NCI-H510A treated with DMSO at 0.1 percent for 48 hours (cell line): ENCODE measurements at regions not wholly inside any gene's neighbourhood (a gene's known extent, or its start where the extent isn't known, plus 50 kb on each side); places are given as distances from the start of the nearest gene placed in this dataset.
"Not testable (repeated sequence)": the region's sequence is repeated elsewhere in the genome, so short reads cannot be mapped to it uniquely, and the experiment has no call there.

ENCODE experiments used
- DNase-seq: peaks from one replicate; lab custom pipeline; 2025; lab: John Stamatoyannopoulos, UW

DNA sequence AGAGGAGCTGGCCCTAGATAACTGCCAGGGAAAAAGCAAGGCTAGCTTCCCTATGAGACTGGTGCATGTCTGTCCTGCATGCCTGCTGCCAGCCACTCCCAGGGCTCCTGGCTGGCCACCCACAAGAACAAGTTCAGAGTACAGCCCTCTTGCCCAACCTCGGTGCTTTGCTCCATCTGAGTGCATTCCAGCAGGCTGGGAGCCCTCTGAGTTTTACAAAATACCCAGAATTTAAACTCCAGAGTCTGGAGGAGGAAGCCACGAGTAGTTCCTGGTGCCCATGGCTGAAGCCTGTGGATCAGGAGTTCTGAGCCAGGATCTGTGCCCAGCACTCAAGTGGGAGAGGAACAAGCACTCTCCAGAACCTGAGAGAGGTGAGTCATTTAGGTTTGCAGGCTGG is 111.6 kb downstream of the MAGEE2 start:
- no peak for DNase-seq

DNA sequence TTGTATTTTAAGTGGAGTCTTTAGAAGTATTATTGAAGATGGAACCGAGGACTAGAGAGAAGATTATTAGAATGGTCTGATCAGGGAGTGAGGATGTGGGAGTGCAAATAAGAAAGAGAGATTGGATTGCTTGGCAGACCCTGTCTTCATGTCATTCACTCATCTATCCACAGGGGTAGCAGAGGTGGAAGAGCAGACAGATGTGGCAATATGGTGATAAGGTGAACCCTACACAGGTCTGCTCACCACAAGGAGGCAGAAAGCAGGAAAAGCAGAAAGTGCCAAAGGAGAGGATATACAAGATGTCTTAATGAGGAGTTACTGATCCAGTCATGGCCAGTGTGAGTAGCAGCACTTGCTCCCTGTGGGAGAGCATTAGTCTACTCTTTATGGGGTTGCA is 129.4 kb downstream of the MAGEE2 start:
- no peak for DNase-seq

DNA sequence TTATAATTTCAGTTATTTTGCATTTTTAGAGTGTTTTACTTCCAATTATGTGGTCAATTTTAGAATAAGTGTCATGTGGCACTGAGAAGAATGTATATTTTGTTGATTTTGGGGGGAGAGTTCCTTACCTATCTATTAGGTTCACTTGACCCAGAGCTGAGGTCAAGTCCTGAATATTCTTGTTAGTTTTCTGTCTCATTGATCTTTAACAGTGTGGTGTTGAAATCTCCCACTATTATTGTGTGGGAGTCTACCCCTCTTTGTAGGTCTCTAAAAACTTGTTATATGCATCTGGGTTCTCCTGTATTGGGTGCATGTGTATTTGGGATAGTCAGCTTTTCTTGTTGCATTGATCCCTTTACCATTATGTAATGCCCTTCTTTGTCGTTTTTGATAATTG is 127.0 kb upstream of the ZDHHC15 start:
- DNase-seq = no peak

DNA sequence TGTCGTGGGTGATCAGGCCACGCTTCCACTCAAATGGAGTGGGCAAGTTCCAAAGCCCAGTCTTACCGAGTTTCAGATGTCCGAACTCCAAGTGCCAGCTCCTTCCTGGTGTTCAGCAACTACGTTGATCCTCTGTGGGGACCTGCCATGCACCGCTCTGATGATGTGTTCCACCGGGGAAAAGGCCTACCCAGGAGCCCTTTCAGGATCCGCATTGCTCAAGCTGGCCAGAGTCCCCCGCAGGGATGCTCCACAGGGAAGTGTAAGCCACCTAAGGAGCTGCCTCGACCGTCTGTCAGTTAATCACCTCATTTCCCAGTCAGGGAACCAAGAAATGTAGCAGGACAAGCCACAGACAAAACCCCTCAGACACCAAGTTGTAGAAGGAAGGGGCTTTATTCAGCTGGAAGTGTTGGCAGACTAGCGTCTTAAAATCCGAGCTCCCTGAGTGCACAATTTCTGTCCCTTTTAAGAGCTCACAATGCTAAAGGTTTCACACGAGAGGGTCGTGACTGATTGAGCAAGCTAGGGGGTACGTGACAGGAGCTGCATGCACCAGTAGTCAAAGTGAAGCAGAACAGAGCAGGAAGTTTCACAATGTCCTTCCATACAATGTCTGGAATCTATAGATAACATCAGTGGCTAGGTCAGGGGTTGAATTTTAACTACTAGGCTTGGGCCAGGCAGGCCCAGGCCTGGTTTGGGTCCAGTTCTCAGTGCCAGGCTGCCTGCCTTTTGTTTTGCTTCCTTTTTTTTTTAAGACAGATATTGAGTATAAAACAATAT is 126.2 kb upstream of the ZDHHC15 start:
- no peak for DNase-seq

DNA sequence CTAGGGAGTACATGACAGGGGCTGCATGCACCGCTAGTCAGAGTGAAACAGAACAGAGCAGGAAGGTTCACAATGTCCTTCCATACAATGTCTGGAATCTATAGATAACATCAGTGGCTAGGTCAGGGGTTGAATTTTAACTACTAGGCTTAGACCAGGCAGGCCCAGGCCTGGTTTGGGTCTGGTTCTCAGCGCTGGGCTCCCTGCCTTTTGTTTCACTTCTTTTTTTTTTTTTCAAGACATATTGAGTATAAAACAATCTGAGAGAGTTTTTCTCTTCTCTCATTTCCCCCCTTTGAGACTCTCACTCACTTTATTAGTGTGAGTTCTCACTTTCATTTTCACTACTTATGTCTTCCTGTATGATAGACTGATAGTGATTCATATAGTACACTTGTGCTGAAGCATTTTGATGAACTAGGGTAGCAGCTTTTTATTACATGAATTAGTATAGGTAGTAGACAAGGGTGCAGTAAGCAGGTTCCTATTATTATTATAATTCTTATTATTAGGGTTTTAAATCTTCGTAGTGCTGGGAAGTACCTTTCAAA is 120.0 kb upstream of the ZDHHC15 start:
- no peak for DNase-seq

DNA sequence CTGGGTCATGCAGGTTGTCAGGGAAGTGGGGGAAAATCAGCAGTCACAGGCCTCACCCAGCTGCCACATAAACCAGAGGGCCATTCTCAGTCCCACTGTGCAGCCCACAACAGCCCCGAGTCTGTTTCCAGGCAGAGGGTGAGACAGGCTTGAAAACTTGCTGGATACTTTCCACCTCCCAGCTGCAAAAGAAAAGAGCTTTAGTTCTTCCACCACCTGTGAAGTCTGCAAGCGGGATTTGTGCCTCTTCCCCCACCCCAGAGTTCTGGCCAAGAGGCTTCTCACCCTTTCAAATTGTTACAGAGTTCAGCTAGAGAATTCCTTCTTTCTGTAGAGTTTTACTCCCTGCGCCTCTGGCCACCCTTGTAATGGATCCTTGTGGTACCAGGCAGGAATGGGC is 115.5 kb upstream of the ZDHHC15 start:
- no peak for DNase-seq

DNA sequence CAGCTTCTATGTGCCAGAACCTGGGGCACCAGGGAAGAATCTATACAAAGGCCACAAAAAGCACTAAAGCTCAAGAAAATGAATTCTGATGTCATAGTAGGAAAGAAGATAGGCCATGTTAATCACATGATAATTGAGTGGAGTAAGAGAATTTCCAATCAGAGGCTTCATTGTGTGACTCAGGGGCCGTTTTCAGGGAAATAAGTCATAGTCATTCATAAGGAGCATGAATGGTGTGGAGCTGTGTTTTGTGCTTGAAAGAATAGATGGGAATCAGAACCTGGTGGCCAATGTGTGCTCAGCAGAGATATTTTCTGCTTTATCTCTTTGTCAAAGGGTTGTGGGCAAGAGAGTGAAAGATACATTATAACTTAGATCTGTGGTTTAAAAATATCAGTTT is 102.4 kb upstream of the ZDHHC15 start:
- no peak for DNase-seq

DNA sequence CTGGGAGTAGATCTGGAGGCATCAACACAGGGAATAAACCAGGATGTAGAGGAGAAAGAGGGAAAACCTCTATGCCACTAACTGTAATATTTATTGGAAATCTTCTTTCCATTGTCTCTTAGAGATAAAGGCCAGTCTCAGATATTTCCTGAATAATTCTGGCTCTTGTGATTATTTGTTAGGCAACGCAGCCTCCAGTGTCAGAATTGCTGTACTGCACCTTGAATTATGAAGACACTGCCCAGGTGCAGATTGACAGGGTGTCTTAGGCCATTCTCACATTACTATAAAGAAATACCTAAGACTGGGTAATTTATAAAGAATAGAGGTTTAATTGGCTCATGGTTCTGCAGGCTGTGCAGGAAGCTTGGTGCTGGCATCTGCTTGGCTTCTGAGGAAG is 100.7 kb upstream of the ZDHHC15 start:
- peak; percentile 0 for DNase-seq

DNA sequence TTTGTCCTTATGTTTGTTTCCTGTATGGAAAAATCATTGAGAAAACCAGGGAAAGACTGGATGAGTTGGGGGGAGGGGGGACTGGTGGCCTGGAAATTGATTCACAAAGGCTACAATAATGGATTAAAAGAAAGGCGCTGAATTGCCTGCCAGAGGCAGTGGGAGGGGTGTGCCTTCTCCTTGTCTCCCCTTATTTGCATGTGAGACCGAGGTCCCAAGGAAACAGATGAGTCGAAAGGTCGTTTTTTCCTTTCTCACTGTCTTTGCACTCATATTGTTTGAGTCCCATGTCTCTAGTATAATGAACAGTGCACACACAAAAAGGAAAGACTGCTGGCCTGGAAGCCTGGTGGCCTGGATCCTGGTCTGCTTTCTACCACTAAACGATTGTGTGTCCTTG is 86.6 kb upstream of the ZDHHC15 start:
- no peak for DNase-seq

DNA sequence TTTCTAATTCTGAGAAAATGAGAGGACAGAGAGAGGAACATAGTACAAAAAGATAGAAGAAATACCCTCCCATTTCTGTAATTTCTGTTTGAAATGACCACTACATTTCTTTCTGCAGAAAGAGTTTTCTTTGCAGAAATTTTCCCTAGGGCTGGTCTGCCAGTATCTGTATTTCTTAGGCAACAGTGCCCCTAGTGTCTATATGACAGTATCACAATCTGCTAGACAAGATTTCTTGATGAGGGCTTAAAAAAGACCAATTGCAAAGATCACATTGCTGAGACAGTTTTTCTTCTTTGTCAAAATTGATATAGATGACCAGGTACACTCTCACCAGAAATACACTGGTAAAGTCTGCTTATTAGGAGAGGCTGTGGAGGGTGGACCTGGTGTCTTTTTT is 81.0 kb upstream of the ZDHHC15 start:
- peak; percentile 25 for DNase-seq

DNA sequence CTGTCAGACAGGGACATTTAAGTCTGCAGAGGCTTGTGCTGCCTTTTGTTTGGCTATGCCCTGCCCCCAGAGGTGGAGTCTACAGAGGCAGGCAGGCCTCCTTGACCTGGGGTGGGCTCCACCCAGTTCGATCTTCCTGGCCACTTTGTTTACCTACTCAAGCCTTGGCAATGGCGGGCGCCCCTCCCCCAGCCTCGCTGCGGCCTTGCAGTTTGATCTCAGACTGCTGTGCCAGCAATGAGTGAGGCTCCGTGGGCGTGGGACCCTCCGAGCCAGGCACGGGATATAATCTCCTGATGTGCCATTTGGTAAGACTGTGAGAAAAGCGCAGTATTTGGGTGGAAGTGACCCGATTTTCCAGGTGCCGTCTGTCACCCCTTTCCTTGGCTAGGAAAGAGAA is 79.2 kb upstream of the ZDHHC15 start:
- DNase-seq = not testable (repeated sequence)

DNA sequence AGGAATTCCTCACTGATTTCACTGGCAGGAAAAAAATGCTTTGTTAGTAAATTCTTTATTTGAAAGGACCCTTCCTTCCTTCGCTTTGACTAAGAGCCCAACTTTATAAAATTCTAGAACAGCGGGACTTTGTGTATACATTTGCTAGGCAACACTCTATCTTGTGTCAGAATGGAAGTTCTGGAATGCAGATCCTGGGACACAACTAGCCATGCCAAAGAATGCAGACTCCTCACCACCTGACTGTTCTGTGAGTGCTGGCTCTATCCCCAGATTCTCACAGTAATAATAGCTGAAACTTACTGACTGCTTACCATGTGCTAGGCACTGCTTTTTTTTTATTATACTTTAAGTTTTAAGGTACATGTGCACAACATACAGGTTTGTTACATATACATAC is 73.3 kb upstream of the ZDHHC15 start:
- no peak for DNase-seq

DNA sequence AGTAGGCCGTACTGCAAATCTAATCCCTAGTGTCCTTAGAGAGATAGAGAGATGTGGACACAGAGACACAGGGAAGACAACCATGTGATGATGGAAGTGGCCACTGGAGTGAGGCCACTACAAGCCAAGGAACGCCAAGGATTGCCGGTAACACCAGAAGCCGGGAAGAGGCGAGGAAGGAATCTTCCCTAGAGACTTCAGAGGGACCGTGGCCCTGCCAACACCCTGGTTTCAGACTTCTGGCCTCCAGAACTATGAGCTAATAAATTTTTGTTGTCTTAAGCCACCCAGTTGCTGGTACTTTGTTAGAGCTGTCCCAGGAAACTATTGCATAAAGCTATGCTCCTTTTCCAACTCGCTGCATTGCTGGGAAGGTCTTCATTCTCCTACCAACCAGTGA is 70.3 kb upstream of the ZDHHC15 start:
- DNase-seq = not testable (repeated sequence)

DNA sequence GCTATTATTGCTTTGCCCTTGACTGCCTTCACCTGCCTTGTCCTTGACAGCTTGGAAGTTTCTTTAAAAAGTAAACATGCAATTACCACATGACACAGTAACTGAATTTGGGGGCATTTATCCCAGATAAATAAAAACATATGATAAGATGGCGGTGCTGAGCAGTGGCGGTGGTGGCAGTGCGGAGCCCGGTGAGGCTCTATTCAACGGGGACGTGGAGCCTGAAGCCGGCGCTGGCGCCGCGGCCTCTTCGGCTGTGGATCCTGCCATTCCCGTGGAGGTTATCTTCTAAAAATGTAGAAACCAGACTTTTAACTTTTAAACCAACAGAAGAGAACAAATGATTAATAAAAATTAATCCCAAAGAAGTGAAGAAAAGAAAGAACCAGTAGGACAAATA is 59.7 kb upstream of the ZDHHC15 start:
- no peak for DNase-seq
